Bronchial epithelial cell (primary cell): ENCODE measurements at regions not wholly inside any gene's neighbourhood (a gene's known extent, or its start where the extent isn't known, plus 50 kb on each side); places are given as distances from the start of the nearest gene placed in this dataset.

Source experiments
- DNase-seq: peaks from one replicate; pipeline ENCODE4 v3.0.0-alpha.2; 2010; ENCODE audit warnings: low read depth
- FAIRE-seq: peaks from 2 replicates; lab custom pipeline; 2011; peaks lifted over from hg19 to GRCh38; lab: Jason Lieb, UNC
- H3K27me3 ChIP-seq: 2 replicates; pipeline ENCODE4 v1.5.1; 2011; ENCODE audit warnings: low read length; ENCODE audit not compliant: control insufficient read depth, insufficient read depth
- H3K36me3 ChIP-seq: 2 replicates; pipeline ENCODE4 v1.5.1; 2011; ENCODE audit warnings: low read length; ENCODE audit not compliant: control insufficient read depth, insufficient read depth
- H3K4me3 ChIP-seq: 2 replicates; pipeline ENCODE4 v1.5.1; 2011; ENCODE audit warnings: mild to moderate bottlenecking, low read depth, low read length, control low read depth
- CTCF ChIP-seq: IDR thresholded peaks from 2 replicates; pipeline ENCODE4 v1.5.1; 2011; ENCODE audit warnings: mild to moderate bottlenecking, moderate library complexity, low read length, control low read depth, inconsistent platforms; ENCODE audit not compliant: insufficient read depth, severe bottlenecking

- FAIRE-seq: no peak
- H3K36me3 ChIP-seq: no peaks in the 10 kb centered on the region
- no peaks in the 10 kb centered on the region for H3K27me3 ChIP-seq
- no peak overlapping the region for H3K4me3 ChIP-seq
- no peak for DNase-seq
- no peak for TF ChIP-seq CTCF
Observed at GRCh38 chr11:8758619-8759169, 76.1 kb downstream of the RPL27A start.

GRCh38 chr11:8759634-8760033, 77.0 kb downstream of the RPL27A start:
- no peak for FAIRE-seq
- no peak for TF ChIP-seq CTCF
- no peaks in the 10 kb centered on the region for H3K27me3 ChIP-seq

GRCh38 chr11:8760896-8761295, 78.3 kb downstream of the RPL27A start:
- no peak for FAIRE-seq
- Histone ChIP-seq H3K4me3 (no peak overlapping the region), H3K27me3 (no peaks in the 10 kb centered on the region), H3K36me3 (no peaks in the 10 kb centered on the region)
- DNase-seq: no peak
- no peak for TF ChIP-seq CTCF

More at GRCh38 chr11:8759634-8760033, 77.0 kb downstream of the RPL27A start:
- Histone ChIP-seq H3K4me3 (no peak overlapping the region), H3K36me3 (no peaks in the 10 kb centered on the region)
- no peak for DNase-seq

- FAIRE-seq: no peak
- TF ChIP-seq CTCF: no peak
Observed at GRCh38 chr11:8763070-8763685, 80.6 kb downstream of the RPL27A start.

GRCh38 chr11:8765294-8765693, 82.7 kb downstream of the RPL27A start:
- peak; percentile 62 for DNase-seq
- no peak for FAIRE-seq
- no peak for TF ChIP-seq CTCF
- Histone ChIP-seq H3K36me3 (no peaks in the 10 kb centered on the region), H3K4me3 (no peak overlapping the region), H3K27me3 (no peaks in the 10 kb centered on the region)

More at GRCh38 chr11:8763070-8763685, 80.6 kb downstream of the RPL27A start:
- H3K27me3 ChIP-seq: no peaks in the 10 kb centered on the region
- DNase-seq: no peak
- H3K36me3 ChIP-seq: no peaks in the 10 kb centered on the region
- H3K4me3 ChIP-seq: no peak overlapping the region
